A673 (cell line): ENCODE measurements at regions not wholly inside any gene's neighbourhood (a gene's known extent, or its start where the extent isn't known, plus 50 kb on each side); places are given as distances from the start of the nearest gene placed in this dataset.

Experiments
- EZH2 ChIP-seq: fragments of 200-600 bp; sonication (generic); IDR thresholded peaks from 2 replicates; pipeline ENCODE4 v1.6.1; 2017; ENCODE audit warnings: borderline replicate concordance, low read depth, mild to moderate bottlenecking, mixed read lengths, antibody characterized with exemption, low read length; ENCODE audit not compliant: poor library complexity, severe bottlenecking
- TF ChIP-seq, protein P1 (sequence below): fragments of 300-800, 200-600 bp; sonication (generic); conservative IDR thresholded peaks from 2 replicates; pipeline ENCODE4 v1.5.1; 2017; ENCODE audit warnings: low read depth, mild to moderate bottlenecking, antibody characterized with exemption, low read length, moderate library complexity, mixed read lengths

DNA sequence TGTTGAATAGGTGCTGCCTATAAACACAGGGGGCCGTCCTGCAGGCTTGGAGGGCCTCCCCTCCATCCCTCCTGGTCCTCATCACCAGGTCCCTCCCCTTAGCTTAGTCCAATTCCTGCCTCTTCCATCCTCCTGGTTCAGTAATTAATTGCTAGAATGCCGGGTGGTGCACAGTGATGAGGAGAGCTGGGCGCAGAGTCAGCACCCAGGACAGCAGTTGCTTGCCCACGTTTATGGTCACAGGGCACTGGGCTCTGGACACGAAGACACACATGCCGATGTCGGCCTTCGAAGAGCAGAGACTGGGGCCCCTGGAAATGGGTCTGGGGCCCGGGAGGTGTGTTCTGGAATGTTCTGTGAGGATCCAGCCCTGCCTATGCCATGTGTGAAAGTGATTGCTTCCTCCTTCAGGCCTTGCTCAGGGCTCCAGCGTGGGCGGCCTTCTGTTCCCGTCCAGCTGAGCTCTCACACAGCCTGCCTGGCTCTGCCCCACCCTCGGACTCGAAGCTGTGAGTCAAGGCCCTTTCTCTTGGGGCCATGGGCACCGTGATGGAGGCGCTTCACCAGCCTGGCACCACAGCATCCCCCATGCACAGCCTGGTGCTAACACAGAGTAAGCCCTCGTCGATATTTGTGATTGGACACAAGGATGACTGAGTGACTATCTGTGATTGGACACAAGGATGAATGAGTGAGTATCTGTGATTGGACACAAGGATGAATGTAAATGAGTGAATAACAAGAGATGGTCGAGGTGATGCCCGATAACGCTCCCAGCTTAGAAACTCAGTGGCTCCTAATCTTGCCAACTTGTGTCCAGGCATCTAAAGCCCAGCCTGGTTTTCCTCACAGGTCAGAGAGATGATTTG lies 884.7 kb downstream of the BRD1 start:
- TF ChIP-seq, protein P1, sequence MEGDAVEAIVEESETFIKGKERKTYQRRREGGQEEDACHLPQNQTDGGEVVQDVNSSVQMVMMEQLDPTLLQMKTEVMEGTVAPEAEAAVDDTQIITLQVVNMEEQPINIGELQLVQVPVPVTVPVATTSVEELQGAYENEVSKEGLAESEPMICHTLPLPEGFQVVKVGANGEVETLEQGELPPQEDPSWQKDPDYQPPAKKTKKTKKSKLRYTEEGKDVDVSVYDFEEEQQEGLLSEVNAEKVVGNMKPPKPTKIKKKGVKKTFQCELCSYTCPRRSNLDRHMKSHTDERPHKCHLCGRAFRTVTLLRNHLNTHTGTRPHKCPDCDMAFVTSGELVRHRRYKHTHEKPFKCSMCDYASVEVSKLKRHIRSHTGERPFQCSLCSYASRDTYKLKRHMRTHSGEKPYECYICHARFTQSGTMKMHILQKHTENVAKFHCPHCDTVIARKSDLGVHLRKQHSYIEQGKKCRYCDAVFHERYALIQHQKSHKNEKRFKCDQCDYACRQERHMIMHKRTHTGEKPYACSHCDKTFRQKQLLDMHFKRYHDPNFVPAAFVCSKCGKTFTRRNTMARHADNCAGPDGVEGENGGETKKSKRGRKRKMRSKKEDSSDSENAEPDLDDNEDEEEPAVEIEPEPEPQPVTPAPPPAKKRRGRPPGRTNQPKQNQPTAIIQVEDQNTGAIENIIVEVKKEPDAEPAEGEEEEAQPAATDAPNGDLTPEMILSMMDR: no peak
- TF ChIP-seq EZH2: no peak
